HL-60 (cell line): ENCODE measurements at regions not wholly inside any gene's neighbourhood (a gene's known extent, or its start where the extent isn't known, plus 50 kb on each side); places are given as distances from the start of the nearest gene placed in this dataset.
"Not testable (repeated sequence)": the region's sequence is repeated elsewhere in the genome, so short reads cannot be mapped to it uniquely, and the experiment has no call there.

Experiments
- POLR2AphosphoS5 ChIP-seq: IDR thresholded peaks from 2 replicates; pipeline ENCODE4 v1.6.1; 2012; ENCODE audit warnings: low read depth
- TF ChIP-seq, protein P1 (sequence below): IDR thresholded peaks from one replicate; pipeline ENCODE4 v1.5.1; 2011; ENCODE audit warnings: low read length, control low read depth, inconsistent platforms; ENCODE audit not compliant: insufficient read depth
- TF ChIP-seq, protein P2 (sequence below): IDR thresholded peaks from 2 replicates; pipeline ENCODE4 v1.6.1; 2012; ENCODE audit warnings: low read depth; ENCODE audit not compliant: insufficient replicate concordance

GRCh38 chrY:10999715-11000114, 1472.0 kb downstream of the TSPY10 start:
- TF ChIP-seq, protein P1, sequence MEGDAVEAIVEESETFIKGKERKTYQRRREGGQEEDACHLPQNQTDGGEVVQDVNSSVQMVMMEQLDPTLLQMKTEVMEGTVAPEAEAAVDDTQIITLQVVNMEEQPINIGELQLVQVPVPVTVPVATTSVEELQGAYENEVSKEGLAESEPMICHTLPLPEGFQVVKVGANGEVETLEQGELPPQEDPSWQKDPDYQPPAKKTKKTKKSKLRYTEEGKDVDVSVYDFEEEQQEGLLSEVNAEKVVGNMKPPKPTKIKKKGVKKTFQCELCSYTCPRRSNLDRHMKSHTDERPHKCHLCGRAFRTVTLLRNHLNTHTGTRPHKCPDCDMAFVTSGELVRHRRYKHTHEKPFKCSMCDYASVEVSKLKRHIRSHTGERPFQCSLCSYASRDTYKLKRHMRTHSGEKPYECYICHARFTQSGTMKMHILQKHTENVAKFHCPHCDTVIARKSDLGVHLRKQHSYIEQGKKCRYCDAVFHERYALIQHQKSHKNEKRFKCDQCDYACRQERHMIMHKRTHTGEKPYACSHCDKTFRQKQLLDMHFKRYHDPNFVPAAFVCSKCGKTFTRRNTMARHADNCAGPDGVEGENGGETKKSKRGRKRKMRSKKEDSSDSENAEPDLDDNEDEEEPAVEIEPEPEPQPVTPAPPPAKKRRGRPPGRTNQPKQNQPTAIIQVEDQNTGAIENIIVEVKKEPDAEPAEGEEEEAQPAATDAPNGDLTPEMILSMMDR = not testable (repeated sequence)
- TF ChIP-seq, protein P2, sequence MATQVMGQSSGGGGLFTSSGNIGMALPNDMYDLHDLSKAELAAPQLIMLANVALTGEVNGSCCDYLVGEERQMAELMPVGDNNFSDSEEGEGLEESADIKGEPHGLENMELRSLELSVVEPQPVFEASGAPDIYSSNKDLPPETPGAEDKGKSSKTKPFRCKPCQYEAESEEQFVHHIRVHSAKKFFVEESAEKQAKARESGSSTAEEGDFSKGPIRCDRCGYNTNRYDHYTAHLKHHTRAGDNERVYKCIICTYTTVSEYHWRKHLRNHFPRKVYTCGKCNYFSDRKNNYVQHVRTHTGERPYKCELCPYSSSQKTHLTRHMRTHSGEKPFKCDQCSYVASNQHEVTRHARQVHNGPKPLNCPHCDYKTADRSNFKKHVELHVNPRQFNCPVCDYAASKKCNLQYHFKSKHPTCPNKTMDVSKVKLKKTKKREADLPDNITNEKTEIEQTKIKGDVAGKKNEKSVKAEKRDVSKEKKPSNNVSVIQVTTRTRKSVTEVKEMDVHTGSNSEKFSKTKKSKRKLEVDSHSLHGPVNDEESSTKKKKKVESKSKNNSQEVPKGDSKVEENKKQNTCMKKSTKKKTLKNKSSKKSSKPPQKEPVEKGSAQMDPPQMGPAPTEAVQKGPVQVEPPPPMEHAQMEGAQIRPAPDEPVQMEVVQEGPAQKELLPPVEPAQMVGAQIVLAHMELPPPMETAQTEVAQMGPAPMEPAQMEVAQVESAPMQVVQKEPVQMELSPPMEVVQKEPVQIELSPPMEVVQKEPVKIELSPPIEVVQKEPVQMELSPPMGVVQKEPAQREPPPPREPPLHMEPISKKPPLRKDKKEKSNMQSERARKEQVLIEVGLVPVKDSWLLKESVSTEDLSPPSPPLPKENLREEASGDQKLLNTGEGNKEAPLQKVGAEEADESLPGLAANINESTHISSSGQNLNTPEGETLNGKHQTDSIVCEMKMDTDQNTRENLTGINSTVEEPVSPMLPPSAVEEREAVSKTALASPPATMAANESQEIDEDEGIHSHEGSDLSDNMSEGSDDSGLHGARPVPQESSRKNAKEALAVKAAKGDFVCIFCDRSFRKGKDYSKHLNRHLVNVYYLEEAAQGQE = not testable (repeated sequence)
- not testable (repeated sequence) for TF ChIP-seq POLR2AphosphoS5
